Activated T-cell treated with anti-CD3 and anti-CD28 coated beads, Interleukin-2, amount 50 U/mL, for 72 hours (primary cell): ENCODE measurements at regions not wholly inside any gene's neighbourhood (a gene's known extent, or its start where the extent isn't known, plus 50 kb on each side); places are given as distances from the start of the nearest gene placed in this dataset.

Experiments
- ATAC-seq, 2 donors: fragments of 150-1000 bp; cut with Tn5 transposase; replicated peaks in 1 of 2; 2 replicates each; pipeline ENCODE4 v1.10.0; 2021; ENCODE audit warnings: moderate library complexity in 2 of 2, mild to moderate bottlenecking in 1 of 2
- DNase-seq, 2 donors: peaks; one replicate each; pipeline ENCODE4 v3.0.0; 2021 to 2022; ENCODE audit warnings: mixed read lengths in 1 of 2
- H3K27ac Mint-ChIP-seq: one replicate; pipeline ENCODE4 v1.8.0; 2022; ENCODE audit warnings: mild to moderate bottlenecking, moderate library complexity, mixed read lengths
- H3K27me3 Mint-ChIP-seq: one replicate; pipeline ENCODE4 v1.8.0; 2022; ENCODE audit warnings: low read depth, mixed read lengths
- H3K36me3 Mint-ChIP-seq, 2 donors: one replicate each; pipeline ENCODE4 v1.8.0; 2022; ENCODE audit warnings: mixed read lengths in 2 of 2, mild to moderate bottlenecking in 1 of 2; ENCODE audit not compliant: insufficient read depth in 2 of 2
- H3K4me1 Mint-ChIP-seq: one replicate; pipeline ENCODE4 v1.8.0; 2022; ENCODE audit warnings: low read depth, mixed read lengths
- H3K4me3 Mint-ChIP-seq, 2 donors: one replicate each; pipeline ENCODE4 v1.8.0; 2022; ENCODE audit warnings: mild to moderate bottlenecking in 2 of 2, mixed read lengths in 2 of 2, moderate library complexity in 2 of 2
- H3K9me3 Mint-ChIP-seq, 2 donors: one replicate each; pipeline ENCODE4 v1.8.0; 2022; ENCODE audit warnings: mixed read lengths in 2 of 2

- Mint-ChIP-seq H3K4me1 (peaks cover 31% of the 10 kb centered on the region), H3K36me3 (peaks cover 7 to 8% of the 10 kb centered on the region in 2 donors), H3K27me3 (peaks cover 4% of the 10 kb centered on the region), H3K9me3 (peaks cover 8 to 11% of the 10 kb centered on the region in 2 donors), H3K4me3 (no peak overlapping the region), H3K27ac (no peak overlapping the region)
- DNase-seq (peak in 1 of 2 donors; percentile 4), ATAC-seq (peak; percentile 80 to 81)
Observed at GRCh38 chr4:104896660-104897645, 249.7 kb upstream of the TET2 start.

GRCh38 chr4:104899863-104900262 is 246.8 kb upstream of the TET2 start:
- Mint-ChIP-seq H3K9me3 (peaks cover 7 to 8% of the 10 kb centered on the region in 2 donors), H3K27me3 (peaks cover 6% of the 10 kb centered on the region), H3K4me1 (peaks cover 28% of the 10 kb centered on the region), H3K27ac (no peak overlapping the region), H3K36me3 (peaks cover 5 to 8% of the 10 kb centered on the region in 2 donors), H3K4me3 (no peak overlapping the region)
- no peak for ATAC-seq
- no peak for DNase-seq

- peaks cover 5 to 8% of the 10 kb centered on the region in 2 donors for H3K36me3 Mint-ChIP-seq
- ATAC-seq (no peak), DNase-seq (no peak)
- no peak overlapping the region for H3K27ac Mint-ChIP-seq
- H3K4me1 Mint-ChIP-seq = peaks cover 15% of the 10 kb centered on the region
- peaks cover 6% of the 10 kb centered on the region for H3K27me3 Mint-ChIP-seq
- H3K4me3 Mint-ChIP-seq = no peak overlapping the region
- peaks cover 7 to 8% of the 10 kb centered on the region in 2 donors for H3K9me3 Mint-ChIP-seq
Observed at GRCh38 chr4:104901438-104901837, 245.2 kb upstream of the TET2 start.

GRCh38 chr4:104901961-104902605 is 244.6 kb upstream of the TET2 start:
- Mint-ChIP-seq H3K4me3 (no peak overlapping the region), H3K27ac (no peak overlapping the region), H3K9me3 (peaks cover 7 to 8% of the 10 kb centered on the region in 2 donors), H3K27me3 (peaks cover 6% of the 10 kb centered on the region), H3K4me1 (peaks cover 9% of the 10 kb centered on the region), H3K36me3 (peaks cover 5 to 8% of the 10 kb centered on the region in 2 donors)
- no peak for ATAC-seq
- DNase-seq = no peak

- Mint-ChIP-seq H3K4me1 (peaks cover 5% of the 10 kb centered on the region), H3K9me3 (peaks cover 0 to 4% of the 10 kb centered on the region in 2 donors), H3K4me3 (no peak overlapping the region), H3K27me3 (peaks cover 6% of the 10 kb centered on the region), H3K27ac (no peak overlapping the region), H3K36me3 (no peaks in the 10 kb centered on the region)
- DNase-seq (no peak), ATAC-seq (no peak)
Observed at GRCh38 chr4:104905065-104905464, 241.6 kb upstream of the TET2 start.

- Mint-ChIP-seq H3K27me3 (peaks cover 6% of the 10 kb centered on the region), H3K36me3 (no peaks in the 10 kb centered on the region), H3K4me1 (peaks cover 5% of the 10 kb centered on the region), H3K4me3 (no peak overlapping the region), H3K27ac (no peak overlapping the region), H3K9me3 (peaks cover 0 to 4% of the 10 kb centered on the region in 2 donors)
- ATAC-seq = no peak
- DNase-seq = no peak
Observed at GRCh38 chr4:104905546-104905945, 241.1 kb upstream of the TET2 start.

GRCh38 chr4:104906276-104906675 is 240.4 kb upstream of the TET2 start:
- H3K4me3 Mint-ChIP-seq = no peak overlapping the region
- DNase-seq = no peak
- peaks cover 5% of the 10 kb centered on the region for H3K4me1 Mint-ChIP-seq
- H3K9me3 Mint-ChIP-seq = peaks cover 0 to 5% of the 10 kb centered on the region in 2 donors
- no peaks in the 10 kb centered on the region for H3K36me3 Mint-ChIP-seq
- H3K27me3 Mint-ChIP-seq = peaks cover 6% of the 10 kb centered on the region
- ATAC-seq = no peak
- no peak overlapping the region for H3K27ac Mint-ChIP-seq

GRCh38 chr4:104907074-104907649 is 239.5 kb upstream of the TET2 start:
- DNase-seq (no peak), ATAC-seq (no peak)
- Mint-ChIP-seq H3K27me3 (peaks cover under 1% of the 10 kb centered on the region), H3K9me3 (peaks cover 0 to 6% of the 10 kb centered on the region in 2 donors), H3K27ac (no peak overlapping the region), H3K4me3 (no peak overlapping the region), H3K4me1 (peaks cover 5% of the 10 kb centered on the region), H3K36me3 (no peaks in the 10 kb centered on the region)

- DNase-seq (no peak), ATAC-seq (no peak)
- Mint-ChIP-seq H3K4me3 (no peak overlapping the region), H3K9me3 (peaks cover 1 to 6% of the 10 kb centered on the region in 2 donors), H3K27me3 (no peaks in the 10 kb centered on the region), H3K4me1 (no peaks in the 10 kb centered on the region), H3K27ac (no peak overlapping the region), H3K36me3 (peaks cover 0 to 2% of the 10 kb centered on the region in 2 donors)
Observed at GRCh38 chr4:104907991-104908390, 238.7 kb upstream of the TET2 start.

GRCh38 chr4:104909376-104909775 is 237.3 kb upstream of the TET2 start:
- Mint-ChIP-seq H3K36me3 (peaks cover 0 to 2% of the 10 kb centered on the region in 2 donors), H3K4me1 (no peaks in the 10 kb centered on the region), H3K27me3 (no peaks in the 10 kb centered on the region), H3K27ac (no peak overlapping the region), H3K9me3 (peaks cover 1 to 3% of the 10 kb centered on the region in 2 donors), H3K4me3 (no peak overlapping the region)
- ATAC-seq = no peak
- DNase-seq = no peak

GRCh38 chr4:104912518-104912917 is 234.2 kb upstream of the TET2 start:
- Mint-ChIP-seq H3K9me3 (peaks cover 1 to 3% of the 10 kb centered on the region in 2 donors), H3K4me1 (no peaks in the 10 kb centered on the region), H3K27ac (no peak overlapping the region), H3K36me3 (peaks cover 0 to 2% of the 10 kb centered on the region in 2 donors), H3K27me3 (no peaks in the 10 kb centered on the region), H3K4me3 (no peak overlapping the region)
- DNase-seq (no peak), ATAC-seq (no peak)

- Mint-ChIP-seq H3K27ac (no peak overlapping the region), H3K4me3 (no peak overlapping the region), H3K27me3 (no peaks in the 10 kb centered on the region), H3K9me3 (peaks cover 1 to 3% of the 10 kb centered on the region in 2 donors), H3K4me1 (no peaks in the 10 kb centered on the region), H3K36me3 (peaks cover 0 to 2% of the 10 kb centered on the region in 2 donors)
- no peak for DNase-seq
- ATAC-seq = no peak
Observed at GRCh38 chr4:104915373-104915772, 231.3 kb upstream of the TET2 start.

GRCh38 chr4:104915864-104916263 is 230.8 kb upstream of the TET2 start:
- H3K4me3 Mint-ChIP-seq = no peak overlapping the region
- no peak for ATAC-seq
- peaks cover 0 to 2% of the 10 kb centered on the region in 2 donors for H3K36me3 Mint-ChIP-seq

More at GRCh38 chr4:104915864-104916263, 230.8 kb upstream of the TET2 start:
- no peaks in the 10 kb centered on the region for H3K27me3 Mint-ChIP-seq
- no peak for DNase-seq
- H3K9me3 Mint-ChIP-seq = peaks cover 1 to 3% of the 10 kb centered on the region in 2 donors
- no peak overlapping the region for H3K27ac Mint-ChIP-seq
- no peaks in the 10 kb centered on the region for H3K4me1 Mint-ChIP-seq
